ENCODE measurements at regions not wholly inside any gene's neighbourhood (a gene's known extent, or its start where the extent isn't known, plus 50 kb on each side); places are given as distances from the start of the nearest gene placed in this dataset.

- ChIA-PET CTCF (no interaction called here), POLR2A (no interaction called here)
- H3K27ac ChIP-seq (ENCODE audit: extremely low read depth, low read depth, low read length), result no peak overlapping the region
- no peak overlapping the region for H3K4me3 ChIP-seq (ENCODE audit: low read depth, low read length)
- H3K9me3 ChIP-seq (ENCODE audit: control insufficient read depth, insufficient read depth, low read depth, low read length), result no peaks in the 10 kb centered on the region
- no peaks in the 10 kb centered on the region for H3K36me3 ChIP-seq (ENCODE audit: control insufficient read depth in 2 of 2, insufficient read depth in 1 of 2, low read length in 2 of 2)
- no peaks in the 10 kb centered on the region for H3K4me1 ChIP-seq (ENCODE audit: control insufficient read depth, insufficient read depth, low read length)
- TF ChIP-seq ZNF677 (tag by site-specific recombination; IDR thresholded peaks at IDR 0.05), result no peak
- TF ChIP-seq ZNF707 (tag by site-specific recombination; IDR thresholded peaks at IDR 0.05), result no peak
- no peak for TF ChIP-seq ZNF394 (tag by site-specific recombination; IDR thresholded peaks at IDR 0.05; ENCODE audit: borderline replicate concordance)
- TF ChIP-seq ZNF114 (tag by site-specific recombination; IDR thresholded peaks at IDR 0.05), result no peak
- no peak for TF ChIP-seq ZNF747 (tag by site-specific recombination; IDR thresholded peaks at IDR 0.05)
- no peak for TF ChIP-seq FEZF1 (tag by site-specific recombination; IDR thresholded peaks at IDR 0.05)
- TF ChIP-seq TCF7L2 (IDR thresholded peaks at IDR 0.05; ENCODE audit: borderline replicate concordance, low read depth, low read length), result no peak
- TF ChIP-seq KLF1 (tag by site-specific recombination; IDR thresholded peaks at IDR 0.05), result no peak
These were observed 298.4 kb upstream of the PRDM1 start for GRCh38 chr6:105787747-105788146.

- no peaks in the 10 kb centered on the region for H3K36me3 ChIP-seq (ENCODE audit: control insufficient read depth in 2 of 2, insufficient read depth in 1 of 2, low read length in 2 of 2)
- TF ChIP-seq ZNF629 (tag by site-specific recombination; IDR thresholded peaks at IDR 0.05), result no peak
- TF ChIP-seq, protein P1, sequence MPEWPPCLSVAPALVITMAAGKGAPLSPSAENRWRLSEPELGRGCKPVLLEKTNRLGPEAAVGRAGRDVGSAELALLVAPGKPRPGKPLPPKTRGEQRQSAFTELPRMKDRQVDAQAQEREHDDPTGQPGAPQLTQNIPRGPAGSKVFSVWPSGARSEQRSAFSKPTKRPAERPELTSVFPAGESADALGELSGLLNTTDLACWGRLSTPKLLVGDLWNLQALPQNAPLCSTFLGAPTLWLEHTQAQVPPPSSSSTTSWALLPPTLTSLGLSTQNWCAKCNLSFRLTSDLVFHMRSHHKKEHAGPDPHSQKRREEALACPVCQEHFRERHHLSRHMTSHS (tag by site-specific recombination; IDR thresholded peaks at IDR 0.05), result no peak
- POLR2A ChIA-PET, result no interaction called here
- H3K9me3 ChIP-seq (ENCODE audit: control insufficient read depth, insufficient read depth, low read depth, low read length), result no peaks in the 10 kb centered on the region
- CTCF ChIA-PET, result interaction anchor here (1.0 kb wide), 1 partner anchor 437 kb away, joined by 4 read pairs; no protein-coding TSS in a partner anchor
- H3K27ac ChIP-seq (ENCODE audit: extremely low read depth, low read depth, low read length), result no peak overlapping the region
- no peak overlapping the region for H3K4me3 ChIP-seq (ENCODE audit: low read depth, low read length)
- no peaks in the 10 kb centered on the region for H3K4me1 ChIP-seq (ENCODE audit: control insufficient read depth, insufficient read depth, low read length)
These were observed 299.1 kb upstream of the PRDM1 start for GRCh38 chr6:105786890-105787655.

- Histone ChIP-seq H3K27ac (ENCODE audit: extremely low read depth, low read depth, low read length) (no peak overlapping the region), H3K9me3 (ENCODE audit: control insufficient read depth, insufficient read depth, low read depth, low read length) (no peaks in the 10 kb centered on the region), H3K4me3 (ENCODE audit: low read depth, low read length) (no peak overlapping the region), H3K36me3 (ENCODE audit: control insufficient read depth in 2 of 2, insufficient read depth in 1 of 2, low read length in 2 of 2) (no peaks in the 10 kb centered on the region), H3K4me1 (ENCODE audit: control insufficient read depth, insufficient read depth, low read length) (no peaks in the 10 kb centered on the region)
- TF ChIP-seq ZNF391 (tag by site-specific recombination; IDR thresholded peaks at IDR 0.05; ENCODE audit: borderline replicate concordance, low read depth) (no peak), ZNF280D (tag by site-specific recombination; IDR thresholded peaks at IDR 0.05) (no peak), SP3 (tag by site-specific recombination; IDR thresholded peaks at IDR 0.05) (no peak), ZNF248 (tag by site-specific recombination; IDR thresholded peaks at IDR 0.05) (no peak), YY2 (tag by site-specific recombination; IDR thresholded peaks at IDR 0.05) (no peak)
- ChIA-PET CTCF (interaction anchor here (1.0 kb wide), 1 partner anchor 438 kb away, joined by 4 read pairs; no protein-coding TSS in a partner anchor), POLR2A (no interaction called here)
These were observed 299.7 kb upstream of the PRDM1 start for GRCh38 chr6:105786449-105786848.
